ENCODE measurements at regions not wholly inside any gene's neighbourhood (a gene's known extent, or its start where the extent isn't known, plus 50 kb on each side); places are given as distances from the start of the nearest gene placed in this dataset.

- no peak for DNase-seq (ENCODE audit: extremely low read depth, low read depth)
- no peak for TF ChIP-seq CTCF (IDR thresholded peaks at IDR 0.05; ENCODE audit: low read depth, low read length)
Observed at GRCh38 chr4:114072781-114073180, 93.3 kb upstream of the ARSJ start.

GRCh38 chr4:114076899-114077570, 97.6 kb upstream of the ARSJ start:
- no peak for TF ChIP-seq CTCF (IDR thresholded peaks at IDR 0.05; ENCODE audit: low read depth, low read length)
- no peak for DNase-seq (ENCODE audit: extremely low read depth, low read depth)

- DNase-seq (ENCODE audit: extremely low read depth, low read depth): peak; percentile 44
- no peak for TF ChIP-seq CTCF (IDR thresholded peaks at IDR 0.05; ENCODE audit: low read depth, low read length)
Observed at GRCh38 chr4:114077610-114078009, 98.2 kb upstream of the ARSJ start.

- TF ChIP-seq CTCF (IDR thresholded peaks at IDR 0.05; ENCODE audit: low read depth, low read length): no peak
- no peak for DNase-seq (ENCODE audit: extremely low read depth, low read depth)
Observed at GRCh38 chr4:114078636-114079035, 99.2 kb upstream of the ARSJ start.

GRCh38 chr4:114081783-114082182, 102.3 kb upstream of the ARSJ start:
- TF ChIP-seq CTCF (IDR thresholded peaks at IDR 0.05; ENCODE audit: low read depth, low read length): no peak
- no peak for DNase-seq (ENCODE audit: extremely low read depth, low read depth)

- no peak for DNase-seq (ENCODE audit: extremely low read depth, low read depth)
- TF ChIP-seq CTCF (IDR thresholded peaks at IDR 0.05; ENCODE audit: low read depth, low read length): no peak
Observed at GRCh38 chr4:114082348-114082747, 102.9 kb upstream of the ARSJ start.

GRCh38 chr4:114085611-114086345, 106.3 kb upstream of the ARSJ start:
- no peak for DNase-seq (ENCODE audit: extremely low read depth, low read depth)
- no peak for TF ChIP-seq CTCF (IDR thresholded peaks at IDR 0.05; ENCODE audit: low read depth, low read length)
